SK-N-SH (cell line): ENCODE measurements at regions not wholly inside any gene's neighbourhood (a gene's known extent, or its start where the extent isn't known, plus 50 kb on each side); places are given as distances from the start of the nearest gene placed in this dataset.

ENCODE experiments used
- CTCF ChIA-PET: fragments of 300-600, 350-600 bp; formaldehyde crosslinking; extraction: SDS; loops from one replicate; lab custom pipeline; 2021; lab: Yijun Ruan, JAX
- POLR2A ChIA-PET: fragments of 350-600 bp; sonication (Branson Sonifier 250); formaldehyde crosslinking; extraction: SDS; loops from one replicate; lab custom pipeline; 2020; ENCODE audit warnings: antibody characterized with exemption, inconsistent platforms; lab: Yijun Ruan, JAX
- DNase-seq: peaks from one replicate; pipeline ENCODE4 v3.0.0; 2012
- H2AFZ ChIP-seq: fragments of 200-600 bp; sonication (generic); 2 replicates; pipeline ENCODE4 v1.8.1; 2016; ENCODE audit warnings: antibody characterized with exemption, mild to moderate bottlenecking, low read depth
- H3F3A ChIP-seq: fragments of 200-600 bp; sonication (generic); replicated peaks from 2 replicates; pipeline ENCODE3; 2016; ENCODE audit warnings: antibody characterized with exemption, mild to moderate bottlenecking; ENCODE audit not compliant: insufficient read depth
- H3K27ac ChIP-seq, 2 experiments: fragments of 200-500 bp in 1 of 2; fragments of 200-600 bp in 1 of 2; sonication (Bioruptor generic) in 1 of 2; sonication (generic), shearing (Covaris generic) in 1 of 2; 2 replicates each; pipeline versions ENCODE4 v1.5.1 to v1.6.1; 2014 to 2016; ENCODE audit warnings: low read depth in 2 of 2, inconsistent platforms in 1 of 2, low read length in 1 of 2, mild to moderate bottlenecking in 1 of 2, mixed read lengths in 1 of 2
- H3K27me3 ChIP-seq: fragments of 200-600 bp; sonication (generic), shearing (Covaris generic); 2 replicates; pipeline ENCODE4 v1.6.1; 2016; ENCODE audit warnings: mixed run types; ENCODE audit not compliant: insufficient read depth
- H3K36me3 ChIP-seq, 2 experiments: fragments of 200-500 bp in 1 of 2; fragments of 200-600 bp in 1 of 2; sonication (Bioruptor generic) in 1 of 2; sonication (generic) in 1 of 2; replicated peaks in 1 of 2; 2 replicates each; pipeline versions ENCODE3 to v1.5.1; 2014 to 2016; ENCODE audit warnings: low read length in 1 of 2, mild to moderate bottlenecking in 1 of 2; ENCODE audit not compliant: insufficient read depth in 2 of 2, control insufficient read depth in 1 of 2
- H3K4me1 ChIP-seq, 2 experiments: fragments of 200-500 bp in 1 of 2; fragments of 200-600 bp in 1 of 2; sonication (Bioruptor generic) in 1 of 2; sonication (generic), shearing (Covaris generic) in 1 of 2; 2 replicates each; pipeline versions ENCODE4 v1.5.1 to v1.6.1; 2014 to 2016; ENCODE audit warnings: low read depth in 1 of 2, low read length in 1 of 2, mixed run types in 1 of 2; ENCODE audit not compliant: insufficient read depth in 2 of 2, control insufficient read depth in 1 of 2
- H3K4me2 ChIP-seq: fragments of 200-600 bp; sonication (generic), shearing (Covaris generic); 2 replicates; pipeline ENCODE4 v1.6.1; 2017; ENCODE audit warnings: mixed run types
- H3K4me3 ChIP-seq, 2 experiments: fragments of 200-500 bp in 1 of 2; fragments of 200-600 bp in 1 of 2; sonication (Bioruptor generic) in 1 of 2; sonication (generic), shearing (Covaris generic) in 1 of 2; 2 replicates each; pipeline versions ENCODE4 v1.5.1 to v1.8.1; 2014 to 2016; ENCODE audit warnings: low read depth in 2 of 2, inconsistent platforms in 1 of 2, low read length in 1 of 2, mild to moderate bottlenecking in 1 of 2, mixed read lengths in 1 of 2, moderate library complexity in 1 of 2
- H3K79me2 ChIP-seq: fragments of 200-600 bp; sonication (generic); 2 replicates; pipeline ENCODE4 v1.8.1; 2017; ENCODE audit warnings: mild to moderate bottlenecking; ENCODE audit not compliant: insufficient read depth
- H3K9ac ChIP-seq: fragments of 200-600 bp; sonication (generic); 2 replicates; pipeline ENCODE4 v1.6.1; 2017; ENCODE audit warnings: mixed run types
- H3K9me2 ChIP-seq: fragments of 200-600 bp; sonication (generic); 2 replicates; pipeline ENCODE4 v1.6.1; 2017; ENCODE audit warnings: mixed run types
- H3K9me3 ChIP-seq: fragments of 200-600 bp; sonication (generic); 2 replicates; pipeline ENCODE4 v1.6.1; 2017; ENCODE audit warnings: mixed run types, mild to moderate bottlenecking, moderate library complexity
- H4K20me1 ChIP-seq: fragments of 200-600 bp; sonication (generic); 2 replicates; pipeline ENCODE4 v1.6.1; 2017; ENCODE audit warnings: mild to moderate bottlenecking, mixed run types; ENCODE audit not compliant: insufficient read depth
- ELF1 ChIP-seq: IDR thresholded peaks from 2 replicates; pipeline ENCODE4 v1.4.0; 2012
- FOSL2 ChIP-seq: IDR thresholded peaks from 2 replicates; pipeline ENCODE4 v1.4.0; 2012; ENCODE audit warnings: low read depth, mild to moderate bottlenecking, moderate library complexity, borderline replicate concordance
- FOXJ3 ChIP-seq: sonication (generic); formaldehyde crosslinking; IDR thresholded peaks from 2 replicates; pipeline ENCODE4 v1.5.1; 2020; ENCODE audit warnings: mild to moderate bottlenecking, missing genetic modification reagents
- FOXM1 ChIP-seq: IDR thresholded peaks from 2 replicates; pipeline ENCODE4 v1.4.0; 2012; ENCODE audit warnings: low read depth, mild to moderate bottlenecking
- GABPA ChIP-seq: IDR thresholded peaks from 2 replicates; pipeline ENCODE4 v1.4.0; 2012; ENCODE audit warnings: low read depth, mild to moderate bottlenecking
- JUND ChIP-seq: IDR thresholded peaks from 2 replicates; pipeline ENCODE4 v1.4.0; 2012
- MEF2A ChIP-seq: IDR thresholded peaks from 2 replicates; pipeline ENCODE4 v1.4.0; 2012; ENCODE audit warnings: low read depth, borderline replicate concordance
- NFIC ChIP-seq: IDR thresholded peaks from 2 replicates; pipeline ENCODE4 v1.4.0; 2012; ENCODE audit warnings: borderline replicate concordance
- RCOR1 ChIP-seq: fragments of 150-350 bp; IDR thresholded peaks from 2 replicates; pipeline ENCODE4 v1.6.1; 2017; ENCODE audit warnings: antibody characterized with exemption, low read length
- SIN3A ChIP-seq: IDR thresholded peaks from 2 replicates; pipeline ENCODE4 v1.6.1; 2012; ENCODE audit warnings: low read depth, mild to moderate bottlenecking, low read length, moderate library complexity, borderline replicate concordance
- TAF1 ChIP-seq: IDR thresholded peaks from 2 replicates; pipeline ENCODE4 v1.6.1; 2012; ENCODE audit warnings: low read depth, mild to moderate bottlenecking, low read length, moderate library complexity, borderline replicate concordance
- TCF12 ChIP-seq: IDR thresholded peaks from 2 replicates; pipeline ENCODE4 v1.4.0; 2012
- TEAD4 ChIP-seq: IDR thresholded peaks from 2 replicates; pipeline ENCODE4 v1.4.0; 2012; ENCODE audit warnings: mild to moderate bottlenecking, borderline replicate concordance; ENCODE audit not compliant: insufficient read depth
- WGBS: methylation state at CpG from one replicate; pipeline ENCODE4 v1.1.6; 2017; ENCODE audit warnings: low lambda C conversion rate; 5-methylcytosine and 5-hydroxymethylcytosine counted together
- TF ChIP-seq, protein P1 (sequence below): fragments of 150-350 bp; IDR thresholded peaks from 2 replicates; pipeline ENCODE4 v1.6.1; 2017; ENCODE audit warnings: antibody characterized with exemption, low read length, low read depth, borderline replicate concordance
- TF ChIP-seq, protein P2 (sequence below): IDR thresholded peaks from 2 replicates; pipeline ENCODE4 v1.4.0; 2012; ENCODE audit warnings: low read depth, borderline replicate concordance
- TF ChIP-seq, protein P3 (sequence below): IDR thresholded peaks from 2 replicates; pipeline ENCODE4 v1.6.1; 2012; ENCODE audit warnings: mild to moderate bottlenecking, low read depth, low read length, moderate library complexity
- TF ChIP-seq, protein P4 (sequence below): fragments of 150-350 bp; IDR thresholded peaks from 2 replicates; pipeline ENCODE4 v1.6.1; 2016; ENCODE audit warnings: mild to moderate bottlenecking, low read depth, low read length
- TF ChIP-seq, protein P5 (sequence below): fragments of 200-600 bp; sonication (generic); IDR thresholded peaks from 2 replicates; pipeline ENCODE4 v1.6.1; 2017; ENCODE audit warnings: antibody characterized with exemption, mild to moderate bottlenecking, moderate library complexity

DNA sequence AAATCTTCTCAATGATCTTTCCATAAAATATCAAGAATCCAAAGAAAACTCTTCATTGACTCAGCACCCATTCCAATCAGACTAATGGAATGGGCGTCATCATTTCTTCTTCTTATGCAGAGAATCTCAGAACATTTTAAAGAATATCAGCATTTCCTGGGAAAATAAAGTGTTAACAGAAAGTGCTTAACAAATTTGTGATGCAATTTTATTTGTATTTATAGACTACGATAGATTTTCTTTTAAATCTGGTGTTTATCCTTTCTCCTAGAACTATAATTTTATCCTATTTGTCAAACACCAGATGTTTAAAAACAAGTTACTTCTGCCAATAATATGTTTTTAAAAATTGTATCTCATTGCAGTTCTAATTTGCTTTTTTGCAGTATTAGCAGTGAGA, 330.7 kb downstream of the COL12A1 start:
- ChIA-PET POLR2A (no interaction called here), CTCF (interaction anchor here (0.8 kb wide), 1 partner anchor 205 kb away, joined by 3 read pairs; no protein-coding TSS in a partner anchor)
- DNase-seq = no peak
- H3K4me3 ChIP-seq = no peak overlapping the region
- H4K20me1 ChIP-seq = no peaks in the 10 kb centered on the region
- no peak overlapping the region for H2AFZ ChIP-seq
- H3K9ac ChIP-seq = no peak overlapping the region
- H3K27ac ChIP-seq = no peak overlapping the region
- no peaks in the 10 kb centered on the region for H3K9me3 ChIP-seq
- H3F3A ChIP-seq = no peaks in the 10 kb centered on the region
- no peak for TF ChIP-seq TAF1
- no peak for TF ChIP-seq TCF12
- no peak for TF ChIP-seq TEAD4
- TF ChIP-seq ELF1 = no peak
- TF ChIP-seq, protein P1, sequence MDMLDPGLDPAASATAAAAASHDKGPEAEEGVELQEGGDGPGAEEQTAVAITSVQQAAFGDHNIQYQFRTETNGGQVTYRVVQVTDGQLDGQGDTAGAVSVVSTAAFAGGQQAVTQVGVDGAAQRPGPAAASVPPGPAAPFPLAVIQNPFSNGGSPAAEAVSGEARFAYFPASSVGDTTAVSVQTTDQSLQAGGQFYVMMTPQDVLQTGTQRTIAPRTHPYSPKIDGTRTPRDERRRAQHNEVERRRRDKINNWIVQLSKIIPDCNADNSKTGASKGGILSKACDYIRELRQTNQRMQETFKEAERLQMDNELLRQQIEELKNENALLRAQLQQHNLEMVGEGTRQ = no peak
- TF ChIP-seq NFIC = no peak
- TF ChIP-seq RCOR1 = no peak
- no peak for TF ChIP-seq SIN3A
- H3K36me3 ChIP-seq = no peaks in the 10 kb centered on the region
- H3K79me2 ChIP-seq = no peaks in the 10 kb centered on the region
- no peaks in the 10 kb centered on the region for H3K9me2 ChIP-seq
- H3K27me3 ChIP-seq = no peaks in the 10 kb centered on the region; the same call in 1 of the 2 replicates
- WGBS = 23% methylated on average over 2 of the region's 2 CpGs
- H3K4me1 ChIP-seq = no peaks in the 10 kb centered on the region
- H3K4me2 ChIP-seq = no peak overlapping the region

DNA sequence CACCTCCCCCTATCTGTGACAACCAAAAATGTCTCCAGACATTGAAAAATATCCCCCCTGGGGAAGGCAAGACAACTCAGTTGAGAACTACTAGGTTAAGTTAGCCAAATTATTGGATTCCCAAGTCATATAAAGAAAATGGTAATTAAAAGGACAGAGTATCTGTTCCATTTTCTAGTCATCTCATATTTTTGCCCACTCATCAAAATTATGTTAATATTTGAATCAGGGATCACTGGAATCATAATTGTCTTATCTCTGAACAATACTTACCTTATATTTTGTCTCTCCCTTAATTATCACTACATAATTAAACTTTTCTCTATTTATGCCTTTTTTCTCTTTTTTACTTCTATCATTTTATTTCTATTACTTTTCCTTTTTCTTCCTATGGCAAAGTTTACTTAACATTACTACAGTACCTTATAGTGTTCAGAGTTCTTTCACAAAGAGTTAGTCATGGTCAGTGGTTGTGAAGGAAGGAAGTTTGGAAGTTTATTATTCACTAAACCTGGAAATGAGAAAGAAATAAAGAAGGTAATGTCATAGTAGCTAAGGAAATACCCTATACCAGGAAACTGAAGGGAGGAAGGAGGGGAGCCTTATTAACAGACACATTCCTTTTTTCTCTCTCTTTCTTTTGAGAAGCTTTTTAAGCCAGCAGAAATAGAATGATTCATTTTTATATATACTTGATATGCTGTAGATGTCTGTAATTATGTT, 332.9 kb downstream of the COL12A1 start:
- no peaks in the 10 kb centered on the region for H3K79me2 ChIP-seq
- no peak overlapping the region for H3K27ac ChIP-seq
- no peaks in the 10 kb centered on the region; the same call in 1 of the 2 replicates for H3K27me3 ChIP-seq
- ChIA-PET POLR2A (no interaction called here), CTCF (no interaction called here)
- no peak overlapping the region for H3K4me3 ChIP-seq
- H3K9me3 ChIP-seq = no peaks in the 10 kb centered on the region
- no peaks in the 10 kb centered on the region for H3K36me3 ChIP-seq
- H2AFZ ChIP-seq = no peak overlapping the region
- H3K9ac ChIP-seq = no peak overlapping the region
- no peaks in the 10 kb centered on the region for H3K4me1 ChIP-seq
- H3K9me2 ChIP-seq = no peaks in the 10 kb centered on the region
- H4K20me1 ChIP-seq = no peaks in the 10 kb centered on the region
- no peak overlapping the region for H3K4me2 ChIP-seq
- TF ChIP-seq, protein P2, sequence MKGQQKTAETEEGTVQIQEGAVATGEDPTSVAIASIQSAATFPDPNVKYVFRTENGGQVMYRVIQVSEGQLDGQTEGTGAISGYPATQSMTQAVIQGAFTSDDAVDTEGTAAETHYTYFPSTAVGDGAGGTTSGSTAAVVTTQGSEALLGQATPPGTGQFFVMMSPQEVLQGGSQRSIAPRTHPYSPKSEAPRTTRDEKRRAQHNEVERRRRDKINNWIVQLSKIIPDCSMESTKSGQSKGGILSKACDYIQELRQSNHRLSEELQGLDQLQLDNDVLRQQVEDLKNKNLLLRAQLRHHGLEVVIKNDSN = no peak
- TF ChIP-seq ELF1 (no peak), FOXJ3 (CRISPR knock-in tag) (no peak), GABPA (no peak), RCOR1 (no peak), FOXM1 (no peak), SIN3A (no peak), MEF2A (no peak), NFIC (no peak), JUND (no peak), FOSL2 (no peak)
- TF ChIP-seq, protein P3, sequence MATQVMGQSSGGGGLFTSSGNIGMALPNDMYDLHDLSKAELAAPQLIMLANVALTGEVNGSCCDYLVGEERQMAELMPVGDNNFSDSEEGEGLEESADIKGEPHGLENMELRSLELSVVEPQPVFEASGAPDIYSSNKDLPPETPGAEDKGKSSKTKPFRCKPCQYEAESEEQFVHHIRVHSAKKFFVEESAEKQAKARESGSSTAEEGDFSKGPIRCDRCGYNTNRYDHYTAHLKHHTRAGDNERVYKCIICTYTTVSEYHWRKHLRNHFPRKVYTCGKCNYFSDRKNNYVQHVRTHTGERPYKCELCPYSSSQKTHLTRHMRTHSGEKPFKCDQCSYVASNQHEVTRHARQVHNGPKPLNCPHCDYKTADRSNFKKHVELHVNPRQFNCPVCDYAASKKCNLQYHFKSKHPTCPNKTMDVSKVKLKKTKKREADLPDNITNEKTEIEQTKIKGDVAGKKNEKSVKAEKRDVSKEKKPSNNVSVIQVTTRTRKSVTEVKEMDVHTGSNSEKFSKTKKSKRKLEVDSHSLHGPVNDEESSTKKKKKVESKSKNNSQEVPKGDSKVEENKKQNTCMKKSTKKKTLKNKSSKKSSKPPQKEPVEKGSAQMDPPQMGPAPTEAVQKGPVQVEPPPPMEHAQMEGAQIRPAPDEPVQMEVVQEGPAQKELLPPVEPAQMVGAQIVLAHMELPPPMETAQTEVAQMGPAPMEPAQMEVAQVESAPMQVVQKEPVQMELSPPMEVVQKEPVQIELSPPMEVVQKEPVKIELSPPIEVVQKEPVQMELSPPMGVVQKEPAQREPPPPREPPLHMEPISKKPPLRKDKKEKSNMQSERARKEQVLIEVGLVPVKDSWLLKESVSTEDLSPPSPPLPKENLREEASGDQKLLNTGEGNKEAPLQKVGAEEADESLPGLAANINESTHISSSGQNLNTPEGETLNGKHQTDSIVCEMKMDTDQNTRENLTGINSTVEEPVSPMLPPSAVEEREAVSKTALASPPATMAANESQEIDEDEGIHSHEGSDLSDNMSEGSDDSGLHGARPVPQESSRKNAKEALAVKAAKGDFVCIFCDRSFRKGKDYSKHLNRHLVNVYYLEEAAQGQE = no peak
- TF ChIP-seq, protein P4, sequence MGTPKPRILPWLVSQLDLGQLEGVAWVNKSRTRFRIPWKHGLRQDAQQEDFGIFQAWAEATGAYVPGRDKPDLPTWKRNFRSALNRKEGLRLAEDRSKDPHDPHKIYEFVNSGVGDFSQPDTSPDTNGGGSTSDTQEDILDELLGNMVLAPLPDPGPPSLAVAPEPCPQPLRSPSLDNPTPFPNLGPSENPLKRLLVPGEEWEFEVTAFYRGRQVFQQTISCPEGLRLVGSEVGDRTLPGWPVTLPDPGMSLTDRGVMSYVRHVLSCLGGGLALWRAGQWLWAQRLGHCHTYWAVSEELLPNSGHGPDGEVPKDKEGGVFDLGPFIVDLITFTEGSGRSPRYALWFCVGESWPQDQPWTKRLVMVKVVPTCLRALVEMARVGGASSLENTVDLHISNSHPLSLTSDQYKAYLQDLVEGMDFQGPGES = no peak
- TF ChIP-seq, protein P5, sequence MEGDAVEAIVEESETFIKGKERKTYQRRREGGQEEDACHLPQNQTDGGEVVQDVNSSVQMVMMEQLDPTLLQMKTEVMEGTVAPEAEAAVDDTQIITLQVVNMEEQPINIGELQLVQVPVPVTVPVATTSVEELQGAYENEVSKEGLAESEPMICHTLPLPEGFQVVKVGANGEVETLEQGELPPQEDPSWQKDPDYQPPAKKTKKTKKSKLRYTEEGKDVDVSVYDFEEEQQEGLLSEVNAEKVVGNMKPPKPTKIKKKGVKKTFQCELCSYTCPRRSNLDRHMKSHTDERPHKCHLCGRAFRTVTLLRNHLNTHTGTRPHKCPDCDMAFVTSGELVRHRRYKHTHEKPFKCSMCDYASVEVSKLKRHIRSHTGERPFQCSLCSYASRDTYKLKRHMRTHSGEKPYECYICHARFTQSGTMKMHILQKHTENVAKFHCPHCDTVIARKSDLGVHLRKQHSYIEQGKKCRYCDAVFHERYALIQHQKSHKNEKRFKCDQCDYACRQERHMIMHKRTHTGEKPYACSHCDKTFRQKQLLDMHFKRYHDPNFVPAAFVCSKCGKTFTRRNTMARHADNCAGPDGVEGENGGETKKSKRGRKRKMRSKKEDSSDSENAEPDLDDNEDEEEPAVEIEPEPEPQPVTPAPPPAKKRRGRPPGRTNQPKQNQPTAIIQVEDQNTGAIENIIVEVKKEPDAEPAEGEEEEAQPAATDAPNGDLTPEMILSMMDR = no peak
- H3F3A ChIP-seq = no peaks in the 10 kb centered on the region
- no peak for DNase-seq
